Fibroblast of peridontal ligament (primary cell): ENCODE measurements at regions not wholly inside any gene's neighbourhood (a gene's known extent, or its start where the extent isn't known, plus 50 kb on each side); places are given as distances from the start of the nearest gene placed in this dataset.

Experiments
- DNase-seq: peaks from one replicate; pipeline ENCODE4 v3.0.0-alpha.2; 2010; ENCODE audit errors: extremely low read depth

DNA sequence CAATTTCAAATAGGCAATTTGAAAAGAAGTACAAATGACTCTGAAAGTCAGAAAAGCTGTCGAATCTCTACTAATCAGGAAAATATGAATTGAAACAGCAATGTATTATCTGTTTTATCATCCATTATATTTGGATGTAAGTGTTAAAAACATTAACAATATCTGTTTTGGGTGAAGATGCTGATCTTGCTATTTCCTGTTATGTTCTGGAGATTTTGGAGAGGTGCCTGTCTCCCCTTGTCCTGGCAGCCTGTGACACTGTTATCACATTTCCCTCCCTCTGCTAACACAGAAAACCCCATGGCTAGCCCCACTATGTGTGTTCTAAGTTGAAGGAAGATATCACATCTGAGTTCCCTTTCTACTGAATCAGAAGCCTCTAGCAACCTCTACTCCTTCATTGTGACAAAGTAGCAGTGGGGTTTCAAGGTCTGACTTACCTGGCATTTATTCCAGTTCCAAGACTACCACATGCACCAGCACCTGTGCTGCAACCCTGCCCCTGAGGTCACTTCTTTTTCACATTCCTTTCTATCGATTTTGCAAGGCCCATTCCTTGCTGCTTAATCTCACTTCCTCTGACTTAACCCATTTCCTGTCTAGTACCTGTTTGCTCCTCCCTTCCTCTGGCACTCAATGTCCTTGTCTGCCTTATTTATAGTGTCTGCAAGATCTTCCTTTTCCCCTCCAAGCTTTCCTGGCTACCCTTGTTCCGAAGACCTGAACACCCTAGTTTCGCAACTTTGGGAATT is 95.5 kb upstream of the COL8A1 start:
- no peak for DNase-seq

DNA sequence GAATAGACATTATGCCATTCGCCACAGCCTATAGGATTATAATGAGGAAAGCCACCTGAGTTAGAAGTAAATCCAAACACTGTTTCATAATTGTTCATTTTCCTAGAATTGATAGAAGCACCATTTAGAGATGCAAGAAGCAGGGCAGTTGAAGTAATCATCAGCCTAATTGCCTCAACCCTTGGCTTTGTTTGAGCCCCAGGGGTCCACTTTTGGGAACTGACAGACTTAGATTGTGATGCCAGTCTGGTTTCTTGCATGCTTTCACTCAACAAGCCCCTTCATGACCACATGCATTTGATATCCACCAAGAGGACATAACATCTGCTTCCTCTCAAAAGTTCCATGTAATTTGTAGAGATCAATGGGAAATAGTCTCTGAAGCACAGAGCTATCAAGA is 97.2 kb upstream of the COL8A1 start:
- no peak for DNase-seq

DNA sequence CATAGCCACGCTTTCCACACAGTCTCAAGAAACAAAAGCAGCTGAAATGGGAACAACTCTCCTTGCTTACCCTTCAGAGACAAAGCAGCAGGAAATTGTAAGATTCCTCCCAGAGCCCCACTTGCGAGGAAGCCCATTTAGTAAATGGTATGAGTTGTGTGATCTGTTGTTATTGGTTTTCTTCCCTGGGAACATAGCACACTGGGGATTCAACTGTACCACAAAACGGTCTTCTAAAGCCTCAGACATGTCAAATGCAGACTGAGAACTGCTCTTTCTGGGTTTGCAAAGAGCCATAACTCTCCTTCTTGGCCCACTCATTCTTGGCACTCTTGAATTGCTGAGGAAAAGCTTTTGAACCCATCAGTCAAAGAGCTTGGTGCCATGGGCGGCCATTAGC is 101.0 kb upstream of the COL8A1 start:
- DNase-seq: peak; percentile 23

DNA sequence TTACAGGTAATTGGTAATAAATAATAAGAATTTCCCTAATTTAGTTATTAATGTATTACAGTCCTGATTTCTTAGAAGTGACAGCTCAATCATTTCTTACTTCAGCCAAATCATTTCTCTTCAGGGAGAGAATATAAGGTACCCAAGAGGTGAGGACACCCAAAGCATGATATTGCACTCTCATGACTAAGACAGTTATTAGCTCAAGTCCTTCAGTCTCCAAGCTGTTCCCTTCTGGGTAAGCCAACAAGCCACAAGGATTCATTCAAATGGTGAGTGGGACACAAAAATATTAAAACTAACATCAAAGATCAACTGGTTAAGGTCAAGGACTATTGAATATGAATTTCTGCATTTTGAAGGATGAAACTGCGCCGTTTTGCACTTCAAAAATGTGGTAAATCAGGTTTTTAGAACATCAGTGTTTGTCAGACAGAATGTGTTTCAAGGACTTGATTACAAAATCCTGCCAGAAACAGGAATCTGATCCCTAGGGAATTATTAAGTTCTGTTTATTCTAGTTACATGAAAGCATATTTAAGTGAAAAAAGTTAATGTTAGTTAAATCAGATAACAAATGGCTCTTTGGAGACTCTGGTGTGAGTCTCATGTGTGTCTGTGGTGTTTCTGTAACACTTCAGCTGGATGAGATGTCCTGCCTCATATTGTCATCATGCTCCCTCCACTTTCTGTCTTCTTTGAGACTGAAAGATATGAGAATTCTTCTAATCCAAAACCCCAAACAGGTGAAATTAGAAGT is 101.7 kb upstream of the COL8A1 start:
- DNase-seq: peak; percentile 54

DNA sequence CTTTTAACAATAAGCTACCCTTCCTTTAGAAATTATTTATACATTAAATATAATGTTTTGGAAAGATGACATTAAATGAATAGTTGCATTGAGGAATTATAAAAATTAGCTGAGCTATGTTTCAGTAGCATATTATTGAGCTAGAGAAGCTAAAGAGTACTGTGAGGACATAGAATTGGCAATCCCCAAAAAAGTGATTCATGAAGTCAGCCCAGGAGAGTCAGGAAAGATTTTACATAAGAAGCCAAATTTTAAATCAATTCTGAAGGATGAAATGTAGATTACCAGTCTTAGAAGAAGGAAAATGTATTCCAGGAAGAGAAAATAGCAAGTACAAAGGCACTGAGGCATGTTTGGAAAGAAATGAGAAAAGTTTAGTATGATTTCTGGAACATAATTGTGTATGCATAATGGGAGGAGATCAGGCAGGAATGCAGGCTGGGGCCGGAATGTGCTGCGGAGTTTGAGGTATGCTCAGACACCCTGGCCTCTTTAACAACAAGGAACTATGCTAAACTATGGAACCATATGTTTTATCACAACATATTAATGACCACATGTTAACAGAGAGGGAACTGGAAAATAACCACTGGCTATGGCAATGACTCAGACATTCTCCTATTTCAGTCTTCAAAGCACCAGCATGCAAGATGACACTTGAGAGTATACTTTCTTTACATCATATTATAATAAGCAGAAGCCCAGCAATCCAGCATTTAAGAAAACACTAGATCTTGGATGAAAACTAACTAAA is 103.3 kb upstream of the COL8A1 start:
- DNase-seq: peak; percentile 83

DNA sequence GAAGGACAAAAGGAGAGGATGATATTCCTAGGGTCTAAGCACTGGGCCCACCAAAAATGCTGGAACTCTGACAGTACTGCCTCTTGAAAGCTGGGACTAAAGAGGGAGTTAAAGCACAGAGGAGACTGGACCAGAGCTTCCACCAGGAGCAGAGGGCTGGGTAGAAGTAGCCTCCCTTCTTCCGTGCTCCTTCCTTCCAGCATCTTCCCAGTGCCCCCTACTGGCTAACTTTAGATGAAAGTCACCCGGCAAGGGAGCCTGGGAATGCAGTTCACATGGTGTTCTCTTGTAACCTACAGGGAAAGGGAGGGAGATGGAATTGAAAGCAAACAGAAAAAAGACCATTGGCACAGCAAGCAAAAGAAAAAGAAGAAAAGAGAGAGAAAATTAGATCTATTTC is 106.1 kb upstream of the COL8A1 start:
- peak; percentile 83 for DNase-seq

DNA sequence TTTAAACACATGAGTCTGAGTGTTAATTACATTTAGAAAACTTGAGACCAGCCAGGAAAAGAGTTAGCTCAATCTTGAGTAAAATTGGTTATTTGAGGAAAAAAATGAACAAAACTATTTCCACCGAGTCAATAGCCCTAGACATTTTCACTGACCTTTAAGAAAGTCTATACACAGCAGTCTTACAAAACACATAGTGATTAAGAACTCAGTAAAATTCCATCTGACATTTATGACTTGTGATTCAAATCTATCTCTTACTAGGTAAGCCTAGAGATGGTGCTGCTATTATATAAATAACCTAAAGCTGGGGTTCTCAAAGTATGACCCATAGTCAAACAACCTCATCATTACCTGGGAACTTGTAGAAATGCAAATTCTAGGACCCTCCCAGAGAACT is 109.1 kb upstream of the COL8A1 start:
- no peak for DNase-seq

DNA sequence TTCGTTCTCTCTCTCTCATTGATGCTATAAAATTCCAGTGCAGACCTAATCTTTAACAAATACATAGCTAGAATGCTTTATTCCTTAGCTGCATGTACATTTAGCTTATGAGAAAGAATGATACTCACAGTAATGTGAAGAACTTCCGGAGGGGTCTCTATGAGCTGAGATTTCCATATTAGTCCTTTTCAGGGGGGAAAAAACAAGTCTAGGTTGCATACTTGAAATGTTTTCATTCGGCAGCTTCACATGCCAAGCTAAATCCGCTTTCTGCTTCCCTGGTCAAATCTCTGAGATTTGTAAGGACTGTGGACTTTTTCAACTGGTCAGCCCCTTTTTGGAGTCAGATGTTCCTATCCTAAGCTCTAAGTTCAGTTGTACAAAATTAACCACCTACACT is 111.5 kb upstream of the COL8A1 start:
- no peak for DNase-seq

DNA sequence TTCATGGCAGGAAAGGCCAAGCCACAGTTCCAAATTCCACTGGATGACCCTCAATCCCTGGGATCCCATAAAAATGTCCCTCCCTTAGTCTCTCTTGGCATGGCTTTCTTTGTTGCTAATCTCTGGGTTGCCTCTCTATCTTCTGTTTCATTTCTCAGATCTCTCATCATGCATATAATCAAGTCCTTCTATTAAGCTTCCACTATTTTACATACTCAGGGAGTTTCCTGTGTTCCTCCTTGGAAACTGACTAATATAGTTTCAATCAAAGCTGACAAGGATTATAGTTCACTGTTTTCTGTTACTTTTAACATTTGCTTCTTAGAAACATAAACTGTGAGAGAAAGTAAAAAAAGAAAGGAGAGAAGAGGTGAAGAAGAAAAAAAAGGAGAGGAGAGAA is 113.8 kb upstream of the COL8A1 start:
- DNase-seq: no peak

DNA sequence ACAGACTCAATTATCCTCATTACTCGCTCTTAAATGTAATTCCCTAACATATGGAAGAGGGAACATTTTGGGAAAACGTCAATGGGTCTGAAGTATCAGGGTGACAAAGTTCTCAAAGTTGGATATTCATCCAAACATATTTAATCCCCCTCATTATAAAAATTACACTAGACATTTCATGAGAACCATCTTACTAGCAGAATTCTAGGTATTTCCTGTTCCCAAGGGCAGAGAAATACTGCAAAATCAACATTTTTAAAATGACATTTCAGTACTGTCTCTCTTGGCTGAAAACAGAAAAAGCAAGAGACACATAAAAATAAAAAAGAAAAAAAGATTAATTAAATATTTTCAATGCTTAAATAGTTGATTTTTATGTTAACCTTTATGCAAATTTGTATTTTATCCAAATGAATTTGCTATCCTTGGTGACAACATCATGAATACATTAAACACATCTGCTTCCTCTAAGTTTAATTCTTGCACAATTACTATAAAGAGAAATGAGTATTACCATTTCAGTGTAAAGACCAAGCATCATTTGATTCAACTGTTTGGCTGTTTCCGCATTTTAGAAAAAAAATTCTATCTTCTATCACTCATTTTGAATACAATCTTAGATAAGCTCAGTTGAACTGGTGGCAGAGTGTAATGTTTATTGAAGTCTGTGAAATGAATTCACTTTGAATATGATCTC is 114.8 kb upstream of the COL8A1 start:
- DNase-seq: no peak

DNA sequence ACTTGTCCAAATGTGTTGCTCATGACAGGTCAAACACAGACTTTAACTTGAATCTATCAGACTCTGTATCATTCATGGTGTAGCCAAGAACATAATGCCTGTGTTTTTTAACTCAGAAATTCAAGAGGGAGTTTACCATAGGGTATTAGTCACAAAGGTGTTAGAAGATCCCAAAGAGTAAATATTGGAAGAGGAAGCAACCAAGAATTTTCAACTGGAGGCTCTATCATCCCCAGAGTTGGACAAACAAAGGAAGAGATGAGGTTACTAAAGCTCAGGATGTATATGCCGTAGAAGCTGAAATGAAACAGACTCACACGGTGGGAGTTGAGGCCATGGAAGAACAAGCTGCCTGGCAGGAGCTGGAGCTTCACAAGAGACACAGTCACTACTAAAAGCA is 116.2 kb upstream of the COL8A1 start:
- DNase-seq: no peak

DNA sequence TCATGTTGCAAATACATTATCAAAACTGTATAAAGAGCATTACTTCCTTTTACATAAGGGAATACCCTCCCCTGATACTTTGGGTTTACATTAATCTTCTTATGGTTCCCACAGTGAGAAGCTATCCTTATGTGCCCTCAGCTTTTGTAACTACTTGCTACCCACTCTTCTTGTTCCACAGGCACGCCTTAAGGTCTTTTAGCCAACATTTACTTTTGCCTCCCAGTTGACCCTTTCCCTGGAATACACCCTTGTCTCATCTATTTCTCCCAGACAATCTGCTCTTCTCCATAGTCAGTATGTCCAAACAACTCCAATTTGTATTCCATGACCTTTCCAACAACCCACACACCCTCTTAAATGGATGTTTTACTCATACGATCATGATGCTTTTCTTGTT is 116.8 kb upstream of the COL8A1 start:
- DNase-seq: no peak

DNA sequence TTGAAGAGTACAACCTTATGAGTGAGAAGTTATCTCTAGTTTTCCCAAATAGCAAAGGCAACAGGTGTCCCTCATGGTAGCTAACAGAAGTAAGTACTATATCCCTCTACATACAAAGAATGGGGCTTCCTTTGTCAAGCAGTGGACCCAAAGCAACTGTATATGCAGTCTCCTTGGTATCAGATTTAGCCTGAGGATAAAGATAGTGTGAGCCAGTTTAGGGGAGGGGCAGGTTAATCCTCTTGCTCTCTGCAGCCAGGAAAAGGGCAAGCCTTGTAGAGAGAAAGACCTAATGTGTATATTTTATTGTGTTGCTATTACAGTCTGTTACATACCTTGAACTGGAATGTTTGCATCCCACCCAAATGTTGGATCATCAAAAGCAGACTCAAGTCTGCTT is 117.9 kb upstream of the COL8A1 start:
- DNase-seq: no peak

DNA sequence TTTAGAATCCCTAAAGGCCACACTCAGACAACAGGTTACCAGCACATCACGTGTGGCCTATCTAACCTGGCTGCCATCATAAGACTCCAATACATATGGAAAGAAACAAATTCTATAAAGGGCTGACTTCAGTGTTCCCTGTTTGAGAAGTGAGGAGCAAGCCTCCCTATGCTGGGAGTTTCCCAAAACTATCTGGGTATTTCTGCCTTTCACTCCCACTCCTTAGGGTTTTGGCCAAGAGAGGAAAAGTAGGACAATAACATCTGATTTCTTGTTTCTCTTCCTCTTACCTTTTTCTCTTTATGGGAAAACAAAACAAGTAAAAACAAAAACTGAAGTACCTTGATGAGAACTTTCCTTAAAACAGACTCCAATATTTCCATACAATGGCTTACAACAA is 121.5 kb upstream of the COL8A1 start:
- no peak for DNase-seq

DNA sequence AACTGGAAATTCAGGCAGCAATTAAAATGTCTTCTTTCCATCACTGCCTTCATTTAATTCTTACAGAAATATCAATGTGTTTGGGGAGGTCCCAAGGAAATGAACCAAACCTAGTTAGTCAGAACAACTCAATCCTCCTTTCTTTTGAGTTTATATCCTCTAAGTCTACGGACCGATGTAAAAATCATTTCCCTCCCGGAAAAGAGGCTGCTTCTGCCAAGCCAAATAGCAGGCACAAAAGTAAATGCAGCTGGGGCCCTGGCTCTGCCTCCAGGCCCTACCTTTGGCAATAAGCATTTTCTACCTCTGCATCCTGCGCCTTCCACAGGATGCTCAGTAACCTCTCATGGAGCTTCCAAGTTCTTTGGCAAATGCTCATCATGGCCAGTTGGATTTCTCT is 122.5 kb upstream of the COL8A1 start:
- no peak for DNase-seq

DNA sequence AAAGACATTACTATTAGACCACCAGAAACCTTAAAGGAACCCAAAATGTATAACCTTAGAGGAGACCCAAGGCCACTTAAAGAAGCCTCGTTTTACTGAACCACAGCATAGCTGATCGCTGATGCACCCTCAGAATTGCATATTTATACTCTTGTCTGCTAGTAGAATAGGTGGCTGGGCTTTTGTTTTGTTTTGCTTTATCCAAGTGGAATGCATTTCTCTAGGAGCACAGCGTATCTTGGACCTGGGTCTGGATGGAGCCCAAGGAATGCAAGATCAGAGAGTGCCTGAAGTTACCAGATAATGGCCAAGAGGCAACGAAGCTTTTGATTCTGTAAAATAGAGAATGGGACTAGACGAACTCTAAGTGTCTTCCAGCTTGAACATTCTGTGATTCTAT is 129.2 kb upstream of the COL8A1 start:
- peak; percentile 70 for DNase-seq

DNA sequence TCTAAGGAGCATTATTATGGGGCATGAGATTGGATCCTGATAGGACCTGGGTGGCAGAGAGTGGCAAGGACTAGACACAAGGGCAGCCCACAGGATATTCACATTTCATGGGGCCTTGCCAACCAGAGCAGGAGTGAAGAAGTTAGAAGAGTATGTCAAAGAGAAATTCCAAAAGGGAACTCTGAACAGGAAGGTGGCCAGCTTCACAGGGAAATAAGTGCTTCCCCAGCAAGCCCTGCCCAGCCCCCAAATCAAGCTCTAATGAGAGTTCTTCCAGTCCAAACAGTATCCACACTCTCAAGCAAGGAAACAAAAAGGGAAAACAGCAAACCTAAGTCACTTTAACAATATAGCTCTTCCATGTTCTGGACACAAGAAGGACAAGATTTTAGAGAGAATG is 130.2 kb upstream of the COL8A1 start:
- no peak for DNase-seq

DNA sequence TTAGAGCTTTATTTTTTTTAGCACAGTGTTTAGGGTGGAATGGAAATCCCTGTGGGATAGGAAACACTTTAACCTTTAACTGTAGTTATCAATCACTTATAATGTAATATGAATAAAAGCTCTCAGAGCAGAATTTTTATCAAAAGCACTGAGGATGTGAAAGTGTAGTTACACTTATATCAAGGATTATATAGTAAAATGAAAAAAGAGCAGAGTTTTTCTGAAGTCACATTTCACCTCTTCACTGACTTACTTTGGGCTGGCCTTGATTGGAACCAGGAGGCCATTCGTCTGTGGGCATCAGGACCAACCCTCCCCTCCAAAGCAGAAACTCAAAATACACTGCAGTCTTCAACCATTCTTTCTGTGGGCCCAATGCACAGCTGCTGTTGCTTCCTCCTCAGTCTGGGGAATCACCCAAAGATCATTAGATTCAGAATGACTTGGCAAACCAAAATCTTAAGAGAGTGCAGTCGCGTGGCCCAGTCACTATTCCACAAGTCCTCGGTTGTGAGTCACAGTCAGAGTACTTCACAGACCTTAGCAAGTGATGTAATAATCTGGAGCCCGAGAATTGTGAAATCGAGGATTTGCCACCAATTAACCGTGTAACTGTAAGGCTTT is 132.6 kb upstream of the COL8A1 start:
- peak; percentile 98 for DNase-seq

DNA sequence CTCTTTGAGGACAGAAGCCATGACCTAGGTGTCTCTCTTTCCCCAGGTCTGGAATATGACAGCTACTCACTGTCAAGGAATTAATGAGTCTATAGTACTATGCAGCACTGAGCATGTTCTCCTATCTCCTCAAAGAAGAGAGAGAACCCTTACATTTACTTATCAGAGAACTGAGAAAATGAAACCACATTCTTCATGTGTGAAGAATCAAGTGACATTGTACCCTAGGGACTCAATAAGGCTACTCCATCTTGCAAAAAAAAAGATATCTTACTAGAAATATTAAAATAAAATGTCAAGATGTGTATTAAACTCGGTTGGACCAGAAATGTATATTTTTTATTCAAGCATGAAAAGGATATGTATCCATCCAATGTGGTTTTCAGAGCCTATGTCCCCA is 133.2 kb upstream of the COL8A1 start:
- no peak for DNase-seq

DNA sequence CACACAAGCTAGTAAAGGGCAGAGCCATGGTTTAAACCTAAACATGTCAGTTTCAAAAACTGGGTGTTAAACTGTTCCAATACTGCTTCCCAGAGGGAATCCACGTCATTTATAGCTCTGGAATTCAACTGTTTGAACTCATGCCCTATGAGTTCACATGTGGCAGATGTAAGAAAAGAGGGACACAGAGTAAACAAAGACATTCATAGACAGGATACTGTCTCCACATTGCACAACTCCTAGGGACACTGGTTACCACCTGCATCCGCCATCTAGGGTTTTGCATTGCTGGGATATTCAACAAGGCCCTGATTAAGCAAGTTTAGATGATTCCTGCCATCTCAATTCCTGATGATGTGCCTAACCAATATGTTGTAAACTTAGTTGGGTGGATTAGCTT is 134.1 kb upstream of the COL8A1 start:
- DNase-seq: peak; percentile 80

DNA sequence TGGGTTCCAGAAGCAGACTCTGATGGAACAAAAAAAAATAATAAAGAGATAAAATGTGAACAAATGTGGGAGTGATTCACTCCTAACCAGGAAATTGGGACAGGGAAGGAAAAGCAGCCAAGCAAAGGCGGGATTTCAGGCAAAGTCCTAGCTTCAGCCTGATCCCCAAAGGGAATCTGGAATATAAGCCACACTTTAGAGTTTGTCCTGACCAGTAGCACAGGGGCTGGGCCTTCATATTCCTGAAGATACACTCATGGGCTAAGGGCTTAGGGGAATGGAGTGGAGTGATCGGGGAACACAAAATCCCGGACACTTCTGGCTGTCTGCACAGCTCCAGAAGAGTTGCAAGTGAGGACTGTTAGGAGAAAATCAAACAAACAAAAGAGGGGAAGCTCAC is 135.0 kb upstream of the COL8A1 start:
- DNase-seq: peak; percentile 55

DNA sequence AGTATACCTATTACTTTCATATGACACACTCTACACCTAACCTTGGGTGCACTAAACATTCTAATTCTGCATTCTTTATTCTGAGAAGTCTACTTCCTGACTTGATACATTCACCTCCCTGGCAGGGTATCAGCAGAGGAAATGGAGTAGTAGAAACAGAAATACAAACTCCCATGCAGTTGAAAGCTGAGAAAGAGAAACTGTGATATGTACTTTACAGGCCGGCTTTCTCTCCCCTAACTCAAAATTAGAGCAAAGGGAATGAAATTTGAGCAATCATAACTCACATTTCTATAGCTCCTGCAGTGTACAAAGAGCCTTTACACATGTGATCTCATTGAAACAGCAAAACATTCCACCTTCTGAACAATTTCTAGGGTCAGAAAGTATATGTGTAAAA is 135.5 kb upstream of the COL8A1 start:
- DNase-seq: no peak
